Activated naive CD8-positive, alpha-beta T cell treated with anti-CD3 and anti-CD28 coated beads, Interleukin-2, amount 50 U/mL, for 24 hours (primary cell): ENCODE measurements at regions not wholly inside any gene's neighbourhood (a gene's known extent, or its start where the extent isn't known, plus 50 kb on each side); places are given as distances from the start of the nearest gene placed in this dataset.

Source experiments
- ATAC-seq: fragments of 150-1000 bp; cut with Tn5 transposase; one replicate; pipeline ENCODE4 v1.10.0; 2021
- DNase-seq: peaks from one replicate; pipeline ENCODE4 v3.0.0; 2021
- H3K27ac Mint-ChIP-seq: one replicate; pipeline ENCODE4 v1.8.0; 2021; ENCODE audit warnings: mild to moderate bottlenecking, mixed read lengths
- H3K27me3 Mint-ChIP-seq: one replicate; pipeline ENCODE4 v1.8.0; 2021; ENCODE audit warnings: mixed read lengths
- H3K36me3 Mint-ChIP-seq: one replicate; pipeline ENCODE4 v1.8.0; 2021; ENCODE audit warnings: low read depth, mixed read lengths
- H3K4me1 Mint-ChIP-seq: one replicate; pipeline ENCODE4 v1.8.0; 2021; ENCODE audit warnings: mixed read lengths
- H3K4me3 Mint-ChIP-seq: one replicate; pipeline ENCODE4 v1.8.0; 2021; ENCODE audit warnings: mild to moderate bottlenecking, moderate library complexity, mixed read lengths
- H3K9me3 Mint-ChIP-seq: one replicate; pipeline ENCODE4 v1.8.0; 2021; ENCODE audit warnings: mixed read lengths

DNA sequence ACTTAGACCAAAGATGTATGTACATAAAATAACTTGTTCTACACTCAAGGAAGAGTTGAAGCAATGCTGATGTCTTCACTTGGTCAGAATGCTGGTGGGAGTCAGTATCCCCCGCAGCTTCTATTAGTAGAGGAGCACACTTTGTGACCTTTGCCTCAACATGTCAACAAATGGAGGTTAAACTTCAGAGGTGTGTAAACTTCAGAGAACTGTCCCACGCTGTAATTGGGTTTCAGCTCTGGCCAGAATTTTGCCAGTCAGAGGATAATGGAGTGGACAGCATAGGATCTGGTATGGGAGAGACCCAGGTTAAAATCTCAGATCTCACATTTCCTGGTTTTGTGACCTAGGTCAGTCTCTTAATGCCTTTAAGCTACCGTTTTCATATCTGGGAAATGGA is 107.6 kb upstream of the ZNF644 start:
- Mint-ChIP-seq H3K27ac (no peak overlapping the region), H3K36me3 (no peaks in the 10 kb centered on the region), H3K9me3 (no peaks in the 10 kb centered on the region), H3K27me3 (peaks cover 15% of the 10 kb centered on the region), H3K4me1 (peaks cover 10% of the 10 kb centered on the region), H3K4me3 (no peak overlapping the region)
- DNase-seq (no peak), ATAC-seq (no peak)

DNA sequence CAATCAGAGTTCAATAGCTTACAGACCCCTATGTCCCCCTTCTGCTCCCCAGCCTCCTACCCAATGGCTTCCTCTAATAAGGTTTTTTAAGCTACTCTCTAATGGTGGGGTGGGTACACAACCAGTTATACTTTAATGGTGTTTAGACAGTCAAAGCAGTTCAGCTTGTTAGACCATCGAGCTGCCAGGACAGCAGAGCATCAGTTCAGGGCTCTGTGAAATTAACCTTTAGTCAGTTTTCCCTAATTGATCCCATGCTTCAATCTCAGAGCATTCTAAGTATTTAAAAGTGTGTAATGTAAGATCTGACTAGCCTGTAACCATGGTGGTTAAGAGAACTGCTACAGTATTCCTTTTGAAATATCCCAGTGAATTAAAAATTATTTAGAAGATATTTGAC is 107.2 kb upstream of the ZNF644 start:
- H3K27ac Mint-ChIP-seq = no peak overlapping the region
- H3K36me3 Mint-ChIP-seq = no peaks in the 10 kb centered on the region
- H3K4me3 Mint-ChIP-seq = no peak overlapping the region
- H3K9me3 Mint-ChIP-seq = no peaks in the 10 kb centered on the region
- no peak for ATAC-seq
- DNase-seq = no peak
- peaks cover 14% of the 10 kb centered on the region for H3K4me1 Mint-ChIP-seq
- peaks cover 15% of the 10 kb centered on the region for H3K27me3 Mint-ChIP-seq

DNA sequence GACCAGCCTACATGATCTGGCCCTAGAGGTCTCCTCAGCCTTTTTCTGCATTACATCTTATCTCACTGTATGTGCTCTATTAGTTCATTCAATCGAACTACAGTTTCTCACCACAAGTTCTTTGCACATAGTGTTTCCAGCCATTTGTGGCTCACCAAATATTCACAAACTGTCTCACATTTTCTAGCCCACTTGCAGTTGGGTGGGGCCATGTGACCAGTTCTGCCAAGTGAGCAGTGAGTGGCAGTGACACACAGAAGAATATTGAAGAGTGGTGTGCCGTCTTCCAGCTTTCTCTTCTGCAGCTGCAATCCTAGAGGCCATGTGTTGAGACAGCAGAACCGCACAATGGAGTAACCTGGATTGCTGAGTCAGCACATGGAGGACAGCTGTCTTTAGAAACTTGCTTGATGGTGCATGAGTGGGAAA is 103.2 kb upstream of the ZNF644 start:
- peak; percentile 39 for DNase-seq
- Mint-ChIP-seq H3K4me1 (peaks cover 23% of the 10 kb centered on the region), H3K4me3 (peak overlapping the region; percentile 13), H3K27ac (peak overlapping the region; percentile 87), H3K36me3 (no peaks in the 10 kb centered on the region), H3K9me3 (no peaks in the 10 kb centered on the region), H3K27me3 (peaks cover 10% of the 10 kb centered on the region)
- peak; percentile 84 for ATAC-seq

DNA sequence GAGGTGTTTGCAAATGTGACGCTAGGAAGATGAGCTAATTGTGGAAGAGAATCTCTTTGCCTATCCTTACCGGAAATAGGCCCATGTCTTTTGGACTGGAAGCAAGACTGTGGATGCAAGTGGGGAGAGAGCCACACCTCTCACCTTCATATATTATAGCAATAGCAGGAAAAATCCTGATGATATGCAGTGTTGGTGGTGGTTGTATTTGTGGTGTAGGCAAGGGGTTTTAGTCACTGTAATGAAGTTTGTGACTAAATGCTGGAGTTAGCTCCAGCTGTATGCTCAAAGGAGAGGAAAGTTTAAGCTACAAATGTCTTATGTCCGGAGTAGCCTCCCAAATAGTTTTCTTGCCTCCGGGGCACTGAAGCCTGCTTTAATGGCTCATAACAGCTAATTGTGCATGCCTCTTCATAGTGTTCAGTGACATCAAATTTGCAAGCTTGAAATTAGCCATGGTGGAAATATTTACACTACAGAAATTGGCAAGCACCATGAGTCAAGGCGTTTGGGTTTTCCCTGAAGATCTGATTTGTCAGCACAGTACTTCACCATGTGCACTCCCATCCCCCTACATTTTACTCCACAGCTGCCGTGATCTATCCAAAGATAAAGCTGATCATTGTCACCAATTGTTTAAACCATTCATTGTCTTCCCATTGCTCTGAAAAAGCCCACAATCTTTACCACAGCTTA is 102.6 kb upstream of the ZNF644 start:
- Mint-ChIP-seq H3K27me3 (peaks cover 9% of the 10 kb centered on the region), H3K4me3 (peak overlapping the region; percentile 13), H3K4me1 (peaks cover 23% of the 10 kb centered on the region), H3K27ac (peak overlapping the region; percentile 87), H3K36me3 (no peaks in the 10 kb centered on the region), H3K9me3 (no peaks in the 10 kb centered on the region)
- ATAC-seq (peak; percentile 68), DNase-seq (no peak)

DNA sequence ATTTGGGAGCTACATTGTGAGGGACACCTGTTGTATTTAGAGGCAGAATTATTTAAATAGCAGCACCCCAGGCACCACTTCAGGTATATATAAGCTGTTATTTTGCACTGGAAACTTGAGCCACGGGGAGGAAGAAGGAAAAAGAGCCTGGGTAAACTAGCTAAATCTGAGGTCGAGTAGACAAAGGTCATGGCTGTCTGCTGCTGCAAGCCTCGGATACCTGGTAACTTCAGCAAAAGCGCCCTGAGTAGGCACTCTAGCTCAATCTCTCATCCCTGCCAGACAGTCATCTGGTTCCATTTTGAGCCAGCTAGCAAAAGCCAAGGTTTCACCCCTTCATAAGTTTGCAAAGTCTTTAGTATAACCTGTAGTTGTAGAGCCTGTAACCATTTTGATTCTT is 101.9 kb upstream of the ZNF644 start:
- Mint-ChIP-seq H3K36me3 (no peaks in the 10 kb centered on the region), H3K4me3 (peak overlapping the region; percentile 2), H3K4me1 (peaks cover 23% of the 10 kb centered on the region), H3K9me3 (no peaks in the 10 kb centered on the region), H3K27me3 (peaks cover 7% of the 10 kb centered on the region), H3K27ac (peak overlapping the region; percentile 87)
- ATAC-seq = peak; percentile 44
- DNase-seq = no peak

DNA sequence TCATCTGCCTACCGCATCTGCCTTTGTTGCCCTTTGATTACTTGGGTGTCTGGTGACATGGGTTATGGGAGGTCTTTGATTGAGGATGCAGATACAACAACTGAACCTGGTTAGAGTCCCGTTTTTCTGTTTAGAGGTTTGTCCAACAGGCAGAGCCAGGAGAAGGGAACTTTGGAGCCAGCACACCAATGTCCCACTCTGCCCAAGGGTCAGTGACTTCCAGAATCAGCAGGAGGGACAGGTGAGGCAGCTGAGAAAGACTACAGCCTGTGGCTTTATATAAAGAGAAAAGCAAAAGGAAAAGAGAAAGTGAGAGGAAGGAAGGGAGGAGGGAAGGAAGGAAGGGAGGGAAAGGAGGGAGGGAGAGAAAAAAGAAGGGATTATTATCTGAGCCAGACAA is 101.5 kb upstream of the ZNF644 start:
- DNase-seq (no peak), ATAC-seq (no peak)
- H3K27ac Mint-ChIP-seq = no peak overlapping the region
- peaks cover 23% of the 10 kb centered on the region for H3K4me1 Mint-ChIP-seq
- H3K27me3 Mint-ChIP-seq = peaks cover 7% of the 10 kb centered on the region
- H3K9me3 Mint-ChIP-seq = no peaks in the 10 kb centered on the region
- no peaks in the 10 kb centered on the region for H3K36me3 Mint-ChIP-seq
- no peak overlapping the region for H3K4me3 Mint-ChIP-seq

DNA sequence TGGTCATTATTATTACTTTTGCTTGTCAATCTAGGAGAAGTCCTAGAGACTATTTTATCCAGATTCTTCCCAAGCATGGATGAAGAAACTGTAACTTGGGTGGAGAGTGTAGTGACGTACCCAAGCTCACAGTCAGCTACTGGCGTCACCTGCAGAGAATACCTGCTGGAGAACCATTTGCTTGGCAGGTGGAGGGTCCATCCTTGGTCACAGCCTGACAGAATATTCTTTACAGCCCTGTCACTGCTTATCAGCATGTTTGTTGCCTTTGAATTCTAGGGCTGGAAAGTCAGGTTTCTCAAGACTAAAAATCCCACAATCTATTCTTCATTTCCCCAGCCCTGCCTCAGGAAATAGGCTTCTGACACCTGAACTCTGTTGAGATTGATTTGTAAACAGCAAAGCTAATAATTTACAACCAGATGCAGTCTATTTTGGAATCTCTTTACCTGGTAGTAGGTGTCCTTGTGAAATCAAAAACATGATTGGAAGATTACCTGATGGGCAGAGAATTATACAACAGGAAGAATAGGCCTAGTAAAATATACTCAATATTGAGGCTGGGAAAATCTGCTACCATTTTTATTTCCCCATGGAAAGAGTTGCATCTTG is 100.4 kb upstream of the ZNF644 start:
- Mint-ChIP-seq H3K4me1 (peaks cover 25% of the 10 kb centered on the region), H3K36me3 (no peaks in the 10 kb centered on the region), H3K4me3 (no peak overlapping the region), H3K27me3 (peaks cover 2% of the 10 kb centered on the region), H3K9me3 (no peaks in the 10 kb centered on the region), H3K27ac (no peak overlapping the region)
- ATAC-seq (no peak), DNase-seq (no peak)

DNA sequence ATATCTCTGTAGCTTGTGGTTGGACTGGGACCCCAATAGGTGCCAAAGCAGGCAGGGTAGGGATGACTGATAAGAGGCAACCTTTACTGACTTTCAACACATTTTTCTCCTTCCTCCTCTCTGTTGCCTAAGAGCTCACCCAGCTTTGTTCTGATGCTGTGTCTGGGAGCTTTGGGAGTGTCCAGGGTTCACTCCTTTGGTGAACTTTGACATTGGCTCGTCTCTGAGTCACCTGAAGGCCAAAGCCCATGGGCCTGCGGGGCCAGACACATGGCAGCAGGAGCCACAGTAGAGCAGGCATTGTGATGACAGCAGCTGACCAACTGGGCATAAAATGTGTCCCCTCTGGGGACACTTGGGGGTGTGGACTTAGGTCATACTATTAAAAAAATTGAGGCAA is 99.5 kb upstream of the ZNF644 start:
- H3K27ac Mint-ChIP-seq = no peak overlapping the region
- ATAC-seq (no peak), DNase-seq (no peak)
- peaks cover 32% of the 10 kb centered on the region for H3K4me1 Mint-ChIP-seq
- no peaks in the 10 kb centered on the region for H3K9me3 Mint-ChIP-seq
- H3K36me3 Mint-ChIP-seq = no peaks in the 10 kb centered on the region
- no peaks in the 10 kb centered on the region for H3K27me3 Mint-ChIP-seq
- no peak overlapping the region for H3K4me3 Mint-ChIP-seq

DNA sequence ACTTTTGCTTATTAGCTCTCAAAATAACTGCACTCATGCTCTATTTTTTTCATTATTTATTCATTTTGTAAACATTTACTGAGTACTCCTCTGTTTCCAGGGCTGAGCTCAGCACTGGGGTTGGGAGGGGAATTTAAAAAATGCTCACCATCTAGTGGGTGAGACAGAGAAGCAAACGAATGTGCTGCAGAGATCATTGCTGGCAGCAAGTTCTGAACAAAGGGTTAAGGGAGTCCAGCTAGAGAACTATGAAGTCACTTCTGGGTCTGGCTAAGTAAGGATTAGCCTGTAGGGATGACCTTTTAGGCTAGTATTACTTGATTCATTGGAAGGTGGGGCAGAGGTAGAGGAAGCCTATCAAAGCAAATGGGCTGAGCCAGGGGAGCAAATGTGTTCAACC is 99.1 kb upstream of the ZNF644 start:
- H3K36me3 Mint-ChIP-seq = no peaks in the 10 kb centered on the region
- peaks cover 34% of the 10 kb centered on the region for H3K4me1 Mint-ChIP-seq
- no peak overlapping the region for H3K27ac Mint-ChIP-seq
- DNase-seq (no peak), ATAC-seq (no peak)
- H3K9me3 Mint-ChIP-seq = no peaks in the 10 kb centered on the region
- H3K27me3 Mint-ChIP-seq = no peaks in the 10 kb centered on the region
- H3K4me3 Mint-ChIP-seq = no peak overlapping the region

DNA sequence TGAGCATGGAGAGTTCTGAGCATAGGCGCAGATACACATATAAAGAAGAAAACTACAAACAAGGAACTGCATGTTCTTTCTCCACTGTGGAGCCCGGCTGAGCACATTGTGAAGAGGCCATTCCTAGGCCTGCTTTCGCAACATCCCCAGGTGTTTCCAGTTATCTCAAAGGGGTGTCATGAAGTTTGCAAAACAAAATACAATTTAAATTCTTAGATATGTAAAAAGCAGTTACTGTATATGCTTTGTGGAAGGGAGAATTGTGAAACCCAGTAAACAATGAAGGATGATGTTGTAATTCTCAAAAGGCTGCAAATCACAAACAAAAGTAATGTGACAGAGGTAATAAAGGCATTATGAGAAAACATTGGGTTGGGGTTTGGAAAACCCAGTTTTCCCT is 98.6 kb upstream of the ZNF644 start:
- DNase-seq (no peak), ATAC-seq (no peak)
- Mint-ChIP-seq H3K27me3 (no peaks in the 10 kb centered on the region), H3K4me3 (no peak overlapping the region), H3K36me3 (no peaks in the 10 kb centered on the region), H3K27ac (no peak overlapping the region), H3K9me3 (no peaks in the 10 kb centered on the region), H3K4me1 (peaks cover 34% of the 10 kb centered on the region)

DNA sequence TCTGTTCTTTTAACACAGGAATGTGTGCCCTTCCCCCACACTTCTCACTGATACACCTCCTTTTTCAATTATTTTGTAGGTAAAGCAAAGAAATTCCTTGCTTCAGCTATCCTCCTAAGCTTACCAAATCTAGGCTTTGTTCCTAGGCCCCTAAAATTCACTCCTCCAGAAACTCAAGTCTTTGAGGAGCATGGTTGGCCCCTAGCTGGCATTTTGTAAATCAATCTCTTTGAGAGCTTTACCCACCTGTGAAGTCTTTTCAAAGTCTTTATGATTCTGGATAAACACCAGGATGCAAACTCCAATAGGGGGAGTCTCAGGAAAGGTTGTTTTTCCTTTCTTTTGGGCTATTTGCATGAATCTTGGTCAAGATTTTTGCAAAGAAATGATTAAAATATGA is 82.9 kb upstream of the ZNF644 start:
- H3K27me3 Mint-ChIP-seq = peaks cover 3% of the 10 kb centered on the region
- H3K4me1 Mint-ChIP-seq = peaks cover 9% of the 10 kb centered on the region
- DNase-seq (no peak), ATAC-seq (no peak)
- H3K27ac Mint-ChIP-seq = no peak overlapping the region
- H3K36me3 Mint-ChIP-seq = no peaks in the 10 kb centered on the region
- no peak overlapping the region for H3K4me3 Mint-ChIP-seq
- no peaks in the 10 kb centered on the region for H3K9me3 Mint-ChIP-seq

DNA sequence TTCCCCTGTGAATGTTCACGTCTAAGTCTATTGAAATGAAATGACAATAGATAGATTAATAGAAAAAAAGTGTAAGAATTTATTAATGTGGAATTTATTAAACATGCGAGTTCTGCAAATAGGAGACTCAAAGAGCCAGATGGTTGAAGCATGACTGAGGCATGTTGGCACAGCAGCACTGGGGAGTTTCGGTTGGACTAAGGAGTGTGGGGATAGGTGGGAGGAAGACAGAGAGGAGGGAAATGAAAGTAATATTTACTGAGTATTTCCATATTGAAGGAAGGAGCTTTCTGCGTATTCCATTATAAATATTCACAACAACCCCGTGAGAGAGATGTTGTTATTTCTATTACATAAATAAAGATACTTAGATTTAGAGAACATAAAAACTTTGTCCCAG is 79.5 kb upstream of the ZNF644 start:
- Mint-ChIP-seq H3K36me3 (no peaks in the 10 kb centered on the region), H3K27me3 (peaks cover 3% of the 10 kb centered on the region), H3K4me1 (peaks cover 10% of the 10 kb centered on the region), H3K27ac (no peak overlapping the region), H3K9me3 (no peaks in the 10 kb centered on the region), H3K4me3 (no peak overlapping the region)
- DNase-seq (no peak), ATAC-seq (no peak)

DNA sequence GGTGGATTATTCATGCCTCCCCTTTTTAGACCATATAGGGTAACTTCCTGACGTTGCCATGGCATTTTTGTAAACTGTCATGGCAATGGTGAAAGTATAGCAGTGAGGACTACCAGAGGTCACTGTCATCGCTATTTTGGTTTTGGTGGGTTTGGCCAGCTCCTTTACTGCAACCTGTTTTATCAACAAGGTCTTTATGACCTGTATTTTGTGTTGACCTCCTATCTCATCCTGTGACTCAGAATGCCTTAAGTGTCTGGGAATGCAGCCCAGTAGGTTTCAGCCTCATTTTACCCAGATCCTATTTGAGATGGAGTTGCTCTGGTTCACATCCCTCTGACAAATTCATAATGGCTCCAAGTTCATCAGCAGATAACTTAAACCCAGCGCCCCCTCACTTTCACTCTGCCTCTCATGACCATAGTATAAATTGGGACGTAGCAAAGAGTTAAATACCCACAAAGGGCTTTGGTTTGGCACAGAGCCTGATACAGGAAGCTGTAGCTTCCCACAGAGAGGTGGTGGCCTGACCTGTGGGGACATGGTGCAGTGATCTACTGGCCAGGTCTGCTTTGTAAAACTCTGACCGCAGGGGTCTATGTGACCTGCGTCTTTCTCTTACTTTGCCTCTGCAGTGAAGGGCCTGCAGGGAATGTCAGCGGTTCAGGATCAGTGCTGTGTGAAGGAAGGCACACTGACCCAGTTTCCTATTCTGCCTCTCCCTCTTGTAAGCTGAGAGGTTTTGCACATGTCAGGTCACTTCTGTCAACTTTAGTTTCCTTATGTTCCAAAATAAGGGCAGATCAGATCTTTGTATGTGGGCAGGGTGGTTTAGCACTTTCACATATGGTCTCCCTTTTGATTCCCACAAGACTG is 78.1 kb upstream of the ZNF644 start:
- H3K27me3 Mint-ChIP-seq = peaks cover 4% of the 10 kb centered on the region
- no peak overlapping the region for H3K4me3 Mint-ChIP-seq
- peaks cover 10% of the 10 kb centered on the region for H3K4me1 Mint-ChIP-seq
- H3K9me3 Mint-ChIP-seq = no peaks in the 10 kb centered on the region
- ATAC-seq (peak; percentile 43), DNase-seq (no peak)
- H3K36me3 Mint-ChIP-seq = no peaks in the 10 kb centered on the region
- H3K27ac Mint-ChIP-seq = no peak overlapping the region

DNA sequence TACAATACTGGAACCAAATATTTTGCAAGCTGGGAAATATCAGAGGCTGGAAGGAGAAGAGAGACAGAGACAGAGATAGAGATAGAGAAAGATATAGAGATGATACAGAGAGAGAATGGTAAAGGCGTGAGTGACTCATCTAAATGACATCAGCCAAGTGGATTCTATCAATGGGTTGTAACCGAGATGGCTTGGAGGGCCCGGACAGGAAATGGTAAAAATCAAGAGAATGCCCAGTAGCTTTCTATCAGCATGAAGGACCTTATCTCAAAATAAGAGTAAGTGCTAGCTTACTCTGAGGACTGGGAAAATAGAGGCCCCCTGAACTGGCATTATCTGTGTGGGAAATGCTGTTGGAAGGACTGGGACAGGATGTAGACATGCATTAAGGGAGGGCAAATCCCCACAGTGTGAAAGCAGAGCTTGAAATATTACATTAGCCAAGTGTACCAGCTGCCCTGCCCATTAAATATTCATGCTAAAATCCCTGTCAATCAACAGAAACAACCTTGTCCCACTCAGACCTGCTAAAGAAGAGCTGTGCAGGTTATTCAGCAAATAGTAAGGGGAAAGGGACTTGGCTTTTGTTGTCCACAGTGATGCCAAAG is 76.6 kb upstream of the ZNF644 start:
- Mint-ChIP-seq H3K27me3 (peaks cover 4% of the 10 kb centered on the region), H3K27ac (no peak overlapping the region), H3K36me3 (no peaks in the 10 kb centered on the region), H3K9me3 (no peaks in the 10 kb centered on the region), H3K4me3 (no peak overlapping the region), H3K4me1 (peaks cover 10% of the 10 kb centered on the region)
- ATAC-seq = no peak
- DNase-seq = no peak
